ENCODE measurements at regions not wholly inside any gene's neighbourhood (a gene's known extent, or its start where the extent isn't known, plus 50 kb on each side); places are given as distances from the start of the nearest gene placed in this dataset.

- no peak for TF ChIP-seq CTCF (IDR thresholded peaks at IDR 0.05)
Measured at GRCh38 chr3:86175593-86176444, 815.1 kb downstream of the VGLL3 start.

GRCh38 chr3:86175051-86175536, 815.9 kb downstream of the VGLL3 start:
- TF ChIP-seq CTCF (IDR thresholded peaks at IDR 0.05): no peak

- TF ChIP-seq CTCF (IDR thresholded peaks at IDR 0.05): no peak
Measured at GRCh38 chr3:86173401-86173800, 817.5 kb downstream of the VGLL3 start.

GRCh38 chr3:86168512-86168911, 822.4 kb downstream of the VGLL3 start:
- TF ChIP-seq CTCF (IDR thresholded peaks at IDR 0.05): no peak

GRCh38 chr3:86162521-86162920, 828.4 kb downstream of the VGLL3 start:
- TF ChIP-seq CTCF (IDR thresholded peaks at IDR 0.05): no peak

GRCh38 chr3:86161493-86161892, 829.5 kb downstream of the VGLL3 start:
- TF ChIP-seq CTCF (IDR thresholded peaks at IDR 0.05): no peak

- TF ChIP-seq CTCF (IDR thresholded peaks at IDR 0.05): no peak
Measured at GRCh38 chr3:86152620-86153019, 838.3 kb downstream of the VGLL3 start.

Measured in LNCAP (cell line).